Transverse colon (tissue), 4 donors: ENCODE measurements at regions not wholly inside any gene's neighbourhood (a gene's known extent, or its start where the extent isn't known, plus 50 kb on each side); places are given as distances from the start of the nearest gene placed in this dataset.

Experiments
- DNase-seq: peaks from one replicate; pipeline ENCODE4 v3.0.0-alpha.2; 2019
- H3K27ac ChIP-seq, 4 donors: fragments of 200-600 bp; sonication (generic); 2 replicates each; pipeline ENCODE4 v1.5.1; 2016 to 2018; ENCODE audit warnings: inconsistent platforms in 4 of 4
- H3K27me3 ChIP-seq: fragments of 200-600 bp; sonication (generic); 2 replicates; pipeline ENCODE4 v1.5.1; 2017; ENCODE audit warnings: inconsistent platforms
- H3K36me3 ChIP-seq, 4 donors: fragments of 200-600 bp; sonication (generic); 2 replicates each; pipeline ENCODE4 v1.5.1; 2017 to 2019; ENCODE audit warnings: inconsistent platforms in 4 of 4
- H3K4me1 ChIP-seq, 4 donors: fragments of 200-600 bp; sonication (generic); 2 replicates each; pipeline ENCODE4 v1.5.1; 2017 to 2020; ENCODE audit warnings: inconsistent platforms in 4 of 4
- H3K4me3 ChIP-seq, 4 donors: fragments of 200-600 bp; sonication (generic); 1 replicate in 1 of 4; 2 replicates in 3 of 4; pipeline versions ENCODE4 v1.5.1 to v1.6.1; 2017 to 2019; ENCODE audit warnings: inconsistent platforms in 4 of 4
- H3K9me3 ChIP-seq, 2 donors: fragments of 200-600 bp; sonication (generic); 2 replicates each; pipeline ENCODE4 v1.5.1; 2017 to 2019; ENCODE audit warnings: inconsistent platforms in 2 of 2
- EP300 ChIP-seq: sonication (generic); formaldehyde crosslinking; IDR thresholded peaks from one replicate; pipeline ENCODE4 v1.6.1; 2017; ENCODE audit warnings: antibody characterized with exemption, low read depth
- POLR2A ChIP-seq: fragments of 450-650 bp; IDR thresholded peaks from one replicate; pipeline ENCODE4 v1.6.1; 2016; ENCODE audit warnings: antibody characterized with exemption, mild to moderate bottlenecking, moderate library complexity
- POLR2AphosphoS5 ChIP-seq, 3 donors: sonication (generic); formaldehyde crosslinking; IDR thresholded peaks; one replicate each; pipeline ENCODE4 v1.6.1; 2016; ENCODE audit warnings: antibody characterized with exemption in 3 of 3
- WGBS, 2 donors: methylation state at CpG; one replicate each; pipeline ENCODE4 v1.1.5; 2018; ENCODE audit warnings: low coverage in 1 of 2; 5-methylcytosine and 5-hydroxymethylcytosine counted together
- in situ Hi-C, 4 donors: fragments of 200-750 bp; cut with MboI; loops; one replicate each; pipeline versions ENCODE4 v1.15.0 to v1.15.1; 2017; ENCODE audit warnings: low sequenced_read_pairs in 3 of 4, low pct_ligation_motif_present in 1 of 4, low pct_unique_long_range_greater_than_20kb in 1 of 4
- intact Hi-C: fragments of 100-400 bp; cut with DNase I; formaldehyde crosslinking; loops from one replicate; pipeline ENCODE4 v1.15.1; 2023; ENCODE audit warnings: low total_unique reads
- TF ChIP-seq, protein P1 (sequence below), 5 experiments: fragments of 200-600 bp in 3 of 5; fragments of 450-650 bp in 2 of 5; sonication (generic) in 3 of 5; IDR thresholded peaks; 1 replicate in 2 of 5; 2 replicates in 3 of 5; pipeline ENCODE4 v1.5.1; 2016 to 2017; ENCODE audit warnings: antibody characterized with exemption in 5 of 5, inconsistent platforms in 3 of 5, mild to moderate bottlenecking in 2 of 5, moderate library complexity in 1 of 5

GRCh38 chr6:8246403-8246802 lies 144.1 kb upstream of the EEF1E1 start:
- H3K9me3 ChIP-seq, result no peaks in the 10 kb centered on the region
- TF ChIP-seq POLR2AphosphoS5 (IDR thresholded peaks at IDR 0.05) (no peak), POLR2A (no peak), EP300 (no peak)
- TF ChIP-seq, protein P1, sequence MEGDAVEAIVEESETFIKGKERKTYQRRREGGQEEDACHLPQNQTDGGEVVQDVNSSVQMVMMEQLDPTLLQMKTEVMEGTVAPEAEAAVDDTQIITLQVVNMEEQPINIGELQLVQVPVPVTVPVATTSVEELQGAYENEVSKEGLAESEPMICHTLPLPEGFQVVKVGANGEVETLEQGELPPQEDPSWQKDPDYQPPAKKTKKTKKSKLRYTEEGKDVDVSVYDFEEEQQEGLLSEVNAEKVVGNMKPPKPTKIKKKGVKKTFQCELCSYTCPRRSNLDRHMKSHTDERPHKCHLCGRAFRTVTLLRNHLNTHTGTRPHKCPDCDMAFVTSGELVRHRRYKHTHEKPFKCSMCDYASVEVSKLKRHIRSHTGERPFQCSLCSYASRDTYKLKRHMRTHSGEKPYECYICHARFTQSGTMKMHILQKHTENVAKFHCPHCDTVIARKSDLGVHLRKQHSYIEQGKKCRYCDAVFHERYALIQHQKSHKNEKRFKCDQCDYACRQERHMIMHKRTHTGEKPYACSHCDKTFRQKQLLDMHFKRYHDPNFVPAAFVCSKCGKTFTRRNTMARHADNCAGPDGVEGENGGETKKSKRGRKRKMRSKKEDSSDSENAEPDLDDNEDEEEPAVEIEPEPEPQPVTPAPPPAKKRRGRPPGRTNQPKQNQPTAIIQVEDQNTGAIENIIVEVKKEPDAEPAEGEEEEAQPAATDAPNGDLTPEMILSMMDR (IDR thresholded peaks at IDR 0.05), result no peak
- H3K4me1 ChIP-seq, result no peaks in the 10 kb centered on the region
- H3K4me3 ChIP-seq, result no peak overlapping the region
- intact Hi-C loops (no loop called here), in situ Hi-C loops (no loop called here)
- no peaks in the 10 kb centered on the region for H3K36me3 ChIP-seq
- no peak for DNase-seq
- 16 to 30% methylated on average over 2 of the region's 2 CpGs for WGBS, 2 donors
- H3K27me3 ChIP-seq, result no peaks in the 10 kb centered on the region
- no peak overlapping the region for H3K27ac ChIP-seq

- 36 to 37% methylated on average over 2 to 6 of the region's 6 CpGs for WGBS, 2 donors
- Histone ChIP-seq H3K27ac (no peak overlapping the region), H3K4me3 (no peak overlapping the region), H3K9me3 (no peaks in the 10 kb centered on the region), H3K4me1 (no peaks in the 10 kb centered on the region), H3K36me3 (no peaks in the 10 kb centered on the region), H3K27me3 (no peaks in the 10 kb centered on the region)
- no peak for DNase-seq
- TF ChIP-seq EP300 (no peak), POLR2A (no peak), POLR2AphosphoS5 (IDR thresholded peaks at IDR 0.05) (no peak)
- TF ChIP-seq, protein P1 (IDR thresholded peaks at IDR 0.05), result no peak
- intact Hi-C loops, result no loop called here
- in situ Hi-C loops, result no loop called here
Measured at GRCh38 chr6:8245726-8246125, 143.4 kb upstream of the EEF1E1 start.

GRCh38 chr6:8243475-8243874 lies 141.1 kb upstream of the EEF1E1 start:
- no peaks in the 10 kb centered on the region for H3K9me3 ChIP-seq
- no peak overlapping the region for H3K4me3 ChIP-seq
- intact Hi-C loops (no loop called here), in situ Hi-C loops (no loop called here)
- peaks cover 9% of the 10 kb centered on the region for H3K27me3 ChIP-seq
- no peak for DNase-seq
- TF ChIP-seq EP300 (no peak), POLR2AphosphoS5 (IDR thresholded peaks at IDR 0.05) (no peak), POLR2A (no peak)
- TF ChIP-seq, protein P1 (IDR thresholded peaks at IDR 0.05), result no peak
- H3K4me1 ChIP-seq, result no peaks in the 10 kb centered on the region
- WGBS, 2 donors, result 50% methylated on average over 1 to 3 of the region's 3 CpGs
- no peaks in the 10 kb centered on the region for H3K36me3 ChIP-seq
- no peak overlapping the region for H3K27ac ChIP-seq

GRCh38 chr6:8242885-8243284 lies 140.5 kb upstream of the EEF1E1 start:
- Histone ChIP-seq H3K36me3 (no peaks in the 10 kb centered on the region), H3K4me3 (no peak overlapping the region), H3K9me3 (no peaks in the 10 kb centered on the region), H3K27ac (no peak overlapping the region), H3K4me1 (no peaks in the 10 kb centered on the region), H3K27me3 (peaks cover 9% of the 10 kb centered on the region)
- in situ Hi-C loops (no loop called here), intact Hi-C loops (no loop called here)
- 38 to 73% methylated on average over 1 to 3 of the region's 3 CpGs for WGBS, 2 donors
- no peak for TF ChIP-seq POLR2A
- TF ChIP-seq EP300, result no peak
- no peak for TF ChIP-seq POLR2AphosphoS5 (IDR thresholded peaks at IDR 0.05)
- TF ChIP-seq, protein P1 (IDR thresholded peaks at IDR 0.05), result no peak
- DNase-seq, result no peak
